ENCODE measurements at regions not wholly inside any gene's neighbourhood (a gene's known extent, or its start where the extent isn't known, plus 50 kb on each side); places are given as distances from the start of the nearest gene placed in this dataset.

DNA sequence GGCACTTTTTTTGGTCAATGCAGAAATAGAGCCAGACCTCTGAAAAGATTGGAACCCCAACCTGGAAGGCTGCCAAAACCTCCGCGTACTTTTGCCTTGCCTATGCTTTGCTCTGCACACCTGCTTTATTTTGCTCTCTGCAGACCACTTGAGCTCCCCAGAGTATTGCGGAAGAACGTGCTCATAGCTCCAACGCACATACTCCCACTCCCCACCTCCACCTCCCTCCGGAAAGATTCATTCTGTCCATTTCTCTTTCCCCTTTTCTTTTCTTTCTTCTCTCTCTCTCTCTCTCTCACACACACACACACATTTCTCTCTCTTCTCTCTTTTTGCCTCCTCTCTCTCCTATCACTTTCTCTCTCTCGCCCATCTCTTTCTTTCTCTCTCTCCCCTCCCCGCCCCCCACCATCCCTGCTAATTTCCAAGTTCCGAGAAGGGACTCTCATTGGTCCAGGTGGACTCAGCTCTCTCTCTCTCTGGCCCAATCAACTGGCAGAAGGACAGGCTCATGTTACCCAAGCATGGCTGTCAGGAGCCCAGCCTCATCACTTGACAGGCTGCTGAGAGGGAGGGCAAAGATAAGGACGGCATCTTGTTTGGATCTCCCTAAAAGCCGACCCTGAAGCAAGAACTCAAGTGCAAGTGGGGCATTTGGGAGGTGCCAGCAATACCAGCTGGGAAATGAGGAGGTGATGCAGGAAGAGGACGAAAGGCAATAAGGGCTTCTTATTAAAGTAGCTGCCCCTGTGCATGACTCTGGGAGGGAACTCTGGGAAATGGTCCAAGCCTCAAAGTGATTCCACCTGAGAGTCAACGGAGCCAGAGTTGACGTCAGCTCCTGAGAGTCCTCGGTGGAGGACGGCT lies 246.1 kb downstream of the LY86 start:
- Histone ChIP-seq H3K27ac (no peak overlapping the region), H3K27me3 (ENCODE audit: insufficient read depth, low read depth, severe bottlenecking) (no peaks in the 10 kb centered on the region), H3K36me3 (no peaks in the 10 kb centered on the region), H3K9me3 (ENCODE audit: severe bottlenecking) (no peaks in the 10 kb centered on the region), H3K4me3 (ENCODE audit: low read depth, low read length) (no peak overlapping the region)
- DNase-seq, result no peak
- TF ChIP-seq, protein P1, sequence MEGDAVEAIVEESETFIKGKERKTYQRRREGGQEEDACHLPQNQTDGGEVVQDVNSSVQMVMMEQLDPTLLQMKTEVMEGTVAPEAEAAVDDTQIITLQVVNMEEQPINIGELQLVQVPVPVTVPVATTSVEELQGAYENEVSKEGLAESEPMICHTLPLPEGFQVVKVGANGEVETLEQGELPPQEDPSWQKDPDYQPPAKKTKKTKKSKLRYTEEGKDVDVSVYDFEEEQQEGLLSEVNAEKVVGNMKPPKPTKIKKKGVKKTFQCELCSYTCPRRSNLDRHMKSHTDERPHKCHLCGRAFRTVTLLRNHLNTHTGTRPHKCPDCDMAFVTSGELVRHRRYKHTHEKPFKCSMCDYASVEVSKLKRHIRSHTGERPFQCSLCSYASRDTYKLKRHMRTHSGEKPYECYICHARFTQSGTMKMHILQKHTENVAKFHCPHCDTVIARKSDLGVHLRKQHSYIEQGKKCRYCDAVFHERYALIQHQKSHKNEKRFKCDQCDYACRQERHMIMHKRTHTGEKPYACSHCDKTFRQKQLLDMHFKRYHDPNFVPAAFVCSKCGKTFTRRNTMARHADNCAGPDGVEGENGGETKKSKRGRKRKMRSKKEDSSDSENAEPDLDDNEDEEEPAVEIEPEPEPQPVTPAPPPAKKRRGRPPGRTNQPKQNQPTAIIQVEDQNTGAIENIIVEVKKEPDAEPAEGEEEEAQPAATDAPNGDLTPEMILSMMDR (IDR thresholded peaks at IDR 0.05; ENCODE audit: low read depth, low read length), result no peak

- Histone ChIP-seq H3K27me3 (ENCODE audit: insufficient read depth, low read depth, severe bottlenecking) (no peaks in the 10 kb centered on the region), H3K36me3 (no peaks in the 10 kb centered on the region)
- TF ChIP-seq, protein P1 (IDR thresholded peaks at IDR 0.05; ENCODE audit: low read depth, low read length), result no peak
Observed at GRCh38 chr6:6835223-6835503, 246.6 kb downstream of the LY86 start.

DNA sequence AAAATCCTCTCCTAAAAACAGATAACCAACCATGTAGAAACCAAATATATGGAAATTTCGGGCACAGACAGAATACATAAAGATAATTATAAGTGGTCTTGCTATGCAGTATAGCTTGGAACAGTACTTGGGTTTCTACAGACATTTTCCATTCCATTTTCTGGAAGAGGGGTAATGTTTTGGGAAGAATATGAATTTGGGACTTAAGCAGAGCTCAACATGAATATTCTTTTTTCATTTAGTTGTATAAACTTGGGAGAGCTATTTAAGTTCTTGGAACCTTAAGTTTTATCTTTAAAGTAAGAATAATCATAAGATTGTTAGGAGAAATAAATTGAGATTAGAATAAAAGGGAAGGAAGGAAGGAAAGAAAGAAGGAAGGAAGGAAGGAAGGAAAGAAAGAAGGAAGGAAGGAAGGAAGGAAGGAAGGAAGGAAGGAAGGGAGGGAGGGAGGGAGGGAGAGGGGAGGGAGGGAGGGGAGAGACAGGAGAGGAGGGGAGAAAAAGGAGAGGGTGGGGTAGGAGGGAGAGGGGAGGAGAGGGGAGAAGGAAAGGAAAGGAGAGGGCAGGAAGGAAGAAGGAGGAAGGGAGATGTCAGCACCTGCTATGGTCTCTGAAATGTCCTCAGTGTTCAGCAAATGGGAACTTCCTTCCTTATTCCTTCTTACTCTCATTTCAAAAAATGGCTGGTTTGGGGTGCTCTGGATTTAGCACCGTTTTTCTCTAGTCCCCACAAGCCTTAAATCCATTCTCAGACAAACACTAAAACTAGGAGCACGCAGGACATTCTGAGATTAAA lies 248.3 kb downstream of the LY86 start:
- TF ChIP-seq, protein P1 (IDR thresholded peaks at IDR 0.05; ENCODE audit: low read depth, low read length), result no peak
- Histone ChIP-seq H3K27me3 (ENCODE audit: insufficient read depth, low read depth, severe bottlenecking) (no peaks in the 10 kb centered on the region), H3K27ac (no peak overlapping the region), H3K9me3 (ENCODE audit: severe bottlenecking) (no peaks in the 10 kb centered on the region), H3K36me3 (no peaks in the 10 kb centered on the region), H3K4me3 (ENCODE audit: low read depth, low read length) (no peak overlapping the region)
- DNase-seq, result no peak

More at GRCh38 chr6:6835223-6835503, 246.6 kb downstream of the LY86 start:
- Histone ChIP-seq H3K9me3 (ENCODE audit: severe bottlenecking) (no peaks in the 10 kb centered on the region), H3K27ac (no peak overlapping the region), H3K4me3 (ENCODE audit: low read depth, low read length) (no peak overlapping the region)
- DNase-seq, result no peak

DNA sequence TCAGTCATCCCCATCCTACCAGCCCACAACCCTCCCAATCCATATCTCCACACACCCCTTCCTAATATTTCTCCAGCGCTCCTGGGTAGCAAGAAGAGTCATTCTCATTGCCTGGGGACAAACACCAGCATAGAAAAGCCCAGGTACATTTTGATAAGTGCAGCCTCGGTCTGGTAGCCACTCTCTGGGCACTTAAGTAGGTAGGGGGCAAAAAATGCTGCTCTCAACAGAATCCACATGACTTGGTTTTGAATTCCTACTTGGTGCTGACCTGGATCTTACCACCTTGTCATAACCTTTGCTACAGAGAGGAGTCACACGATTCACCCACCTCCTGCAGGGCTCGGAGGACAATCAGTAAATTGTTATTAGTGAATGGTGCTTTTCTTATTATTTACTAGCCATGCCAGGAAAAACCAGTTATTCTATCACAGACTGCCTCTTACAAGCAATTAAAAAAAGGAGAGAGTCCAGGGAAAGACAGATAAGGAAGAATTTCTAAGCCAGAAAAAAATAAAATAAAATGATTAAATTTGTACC lies 249.1 kb downstream of the LY86 start:
- TF ChIP-seq, protein P1 (IDR thresholded peaks at IDR 0.05; ENCODE audit: low read depth, low read length), result no peak
- Histone ChIP-seq H3K27ac (no peak overlapping the region), H3K4me3 (ENCODE audit: low read depth, low read length) (no peak overlapping the region), H3K27me3 (ENCODE audit: insufficient read depth, low read depth, severe bottlenecking) (no peaks in the 10 kb centered on the region), H3K36me3 (no peaks in the 10 kb centered on the region), H3K9me3 (ENCODE audit: severe bottlenecking) (no peaks in the 10 kb centered on the region)
- no peak for DNase-seq

DNA sequence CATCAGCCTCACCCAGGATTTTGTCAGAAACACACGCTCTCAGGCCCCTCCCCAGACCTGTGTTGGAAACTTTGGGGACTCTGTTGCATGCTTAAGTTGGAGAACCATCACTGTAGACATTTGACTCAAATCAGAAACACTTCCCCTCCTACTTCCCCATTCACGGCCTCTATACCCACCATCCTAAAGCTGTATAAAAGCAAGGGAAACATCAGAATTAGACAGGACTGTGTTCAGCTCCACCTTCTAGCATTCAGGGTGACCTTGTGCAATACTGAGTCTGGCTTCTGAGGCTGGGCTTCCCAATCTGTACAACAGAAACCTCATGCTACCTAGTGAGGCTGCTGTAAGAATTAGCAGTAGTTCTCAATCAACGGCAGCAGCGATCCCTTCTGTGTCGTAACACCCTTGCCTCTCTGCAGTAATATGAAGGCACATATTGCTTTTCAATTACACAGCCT lies 252.3 kb downstream of the LY86 start:
- no peaks in the 10 kb centered on the region for H3K27me3 ChIP-seq (ENCODE audit: insufficient read depth, low read depth, severe bottlenecking)
- H3K4me3 ChIP-seq (ENCODE audit: low read depth, low read length), result no peak overlapping the region
- H3K27ac ChIP-seq, result no peak overlapping the region
- no peak for DNase-seq
- no peaks in the 10 kb centered on the region for H3K36me3 ChIP-seq
- peaks cover 4% of the 10 kb centered on the region for H3K9me3 ChIP-seq (ENCODE audit: severe bottlenecking)
- TF ChIP-seq, protein P1 (IDR thresholded peaks at IDR 0.05; ENCODE audit: low read depth, low read length), result no peak

Data from WERI-Rb-1 (cell line).